ENCODE measurements at regions not wholly inside any gene's neighbourhood (a gene's known extent, or its start where the extent isn't known, plus 50 kb on each side); places are given as distances from the start of the nearest gene placed in this dataset.
A peak's percentile ranks its signal among the peaks of the same experiment; 100 is the strongest.

DNA sequence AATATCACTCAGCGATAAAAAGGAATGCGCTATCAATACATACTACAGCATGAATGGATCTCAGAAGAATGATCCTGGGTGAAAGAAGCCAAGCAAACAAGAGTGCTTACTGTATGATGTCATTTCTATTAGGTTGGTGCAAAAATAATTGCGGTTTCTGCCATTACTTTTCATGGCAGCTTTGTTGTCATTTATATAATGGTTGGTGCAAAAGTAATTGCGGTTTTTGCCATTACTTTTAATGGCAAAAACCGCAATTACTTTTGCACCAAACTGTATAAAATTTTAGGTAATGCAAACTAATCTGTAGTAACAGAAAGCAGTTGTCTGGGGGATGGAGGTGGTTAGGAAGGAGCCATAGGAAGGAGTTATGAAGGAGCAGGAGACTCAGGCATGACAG is 318.3 kb upstream of the ZMIZ1 start:
- DNase-seq, result no peak

DNA sequence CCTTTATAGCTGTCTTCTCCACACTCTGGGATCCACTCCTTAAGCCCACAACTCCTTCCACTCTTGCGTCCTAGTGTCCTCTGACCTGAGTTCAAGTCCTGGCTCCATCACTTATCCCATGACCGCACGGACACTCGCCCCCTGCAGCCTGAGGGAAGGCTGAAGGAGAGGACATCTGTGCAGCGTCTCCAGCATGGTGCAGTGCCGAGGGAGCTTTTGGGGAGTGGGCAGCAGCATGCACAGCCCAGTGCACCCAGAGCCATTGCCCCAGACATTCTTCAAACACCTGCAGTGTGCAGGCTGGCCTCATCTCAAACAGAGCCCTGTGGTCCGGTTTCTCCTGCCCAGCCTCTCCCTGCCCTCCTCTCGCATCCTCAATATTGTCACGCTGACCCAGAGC is 317.1 kb upstream of the ZMIZ1 start:
- DNase-seq, result no peak

GRCh38 chr10:78752221-78752620 is 316.5 kb upstream of the ZMIZ1 start:
- DNase-seq, result peak in 2 of 3 donors; percentile 42 to 50

- peak in 1 of 3 donors; percentile 40 for DNase-seq
Measured at GRCh38 chr10:78752708-78753107, 316.1 kb upstream of the ZMIZ1 start.

- peak; percentile 59 to 61 (median 60) for DNase-seq
Measured at GRCh38 chr10:78754269-78755062, 314.3 kb upstream of the ZMIZ1 start.

- no peak for DNase-seq
Measured at GRCh38 chr10:78755063-78755701, 313.6 kb upstream of the ZMIZ1 start.

- no peak for DNase-seq
Measured at GRCh38 chr10:78755877-78756455, 312.8 kb upstream of the ZMIZ1 start.

DNA sequence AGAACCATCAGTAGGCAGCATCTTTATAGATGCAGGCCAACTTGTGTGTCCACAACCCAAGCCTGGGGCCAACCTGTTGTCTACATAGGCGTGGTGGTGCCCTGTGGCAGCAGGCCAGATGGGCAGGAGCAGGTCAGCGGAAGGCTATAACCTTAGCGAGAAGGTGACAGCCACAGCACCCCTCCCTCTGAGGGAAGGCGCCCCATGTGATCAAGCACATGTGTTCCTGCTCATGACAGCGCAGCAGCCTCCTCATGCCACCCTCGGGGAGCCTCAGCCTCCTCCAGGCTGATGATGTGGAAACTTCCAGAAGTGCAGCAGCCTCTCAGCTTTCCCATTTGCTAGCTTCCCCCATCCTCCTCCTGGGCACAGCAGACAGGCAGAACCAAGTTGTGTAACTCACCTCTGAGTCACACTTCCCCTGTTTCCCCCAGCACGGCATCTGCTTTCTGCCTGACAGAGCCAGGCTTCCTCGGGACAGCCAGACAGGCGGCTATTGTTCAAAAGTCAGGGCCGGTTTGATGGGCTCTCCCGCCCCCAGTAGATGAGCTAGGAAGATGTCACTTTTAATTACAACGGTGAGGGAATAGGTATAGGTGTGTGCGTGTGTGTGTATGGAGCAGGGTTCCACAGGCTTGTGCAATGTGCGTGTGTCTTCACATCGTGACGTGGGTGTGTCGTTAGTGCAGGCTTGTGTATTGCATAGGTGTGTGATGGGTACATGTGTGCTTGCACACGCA is 312.0 kb upstream of the ZMIZ1 start:
- DNase-seq, result peak; percentile 95 to 99 (median 98)

DNA sequence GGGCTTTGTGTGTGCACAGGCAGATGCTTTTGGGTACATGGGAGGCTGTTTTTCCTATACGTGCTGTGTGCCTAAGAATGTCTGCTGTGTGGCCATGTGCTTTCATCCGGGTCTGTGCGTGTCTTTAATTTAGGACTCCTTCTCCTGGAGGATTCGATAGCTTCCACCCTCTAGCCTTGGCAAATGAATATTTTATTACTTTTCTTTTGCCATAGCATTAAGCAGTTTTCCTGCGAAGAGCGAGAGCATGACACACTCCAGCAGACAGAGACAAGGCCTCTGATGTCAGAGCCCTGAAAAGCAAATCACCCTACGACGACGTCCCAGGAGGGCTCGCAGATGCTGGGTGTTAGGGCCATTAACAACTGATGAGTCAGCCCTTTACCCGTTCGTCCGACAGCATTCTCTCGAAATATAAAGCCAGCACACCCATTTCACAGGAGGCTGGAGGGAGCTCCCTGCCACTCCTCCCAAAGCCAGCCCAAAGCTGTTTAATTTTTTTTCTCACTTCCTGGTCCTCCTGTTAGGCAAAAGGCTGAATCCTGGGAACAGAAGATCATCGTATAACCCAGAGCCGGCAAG is 311.3 kb upstream of the ZMIZ1 start:
- DNase-seq, result peak; percentile 55 to 65 (median 62)

GRCh38 chr10:78758176-78758575 is 310.6 kb upstream of the ZMIZ1 start:
- DNase-seq, result no peak

- DNase-seq, result no peak
Measured at GRCh38 chr10:78759456-78760120, 309.2 kb upstream of the ZMIZ1 start.

- no peak for DNase-seq
Measured at GRCh38 chr10:78760463-78761310, 308.1 kb upstream of the ZMIZ1 start.

DNA sequence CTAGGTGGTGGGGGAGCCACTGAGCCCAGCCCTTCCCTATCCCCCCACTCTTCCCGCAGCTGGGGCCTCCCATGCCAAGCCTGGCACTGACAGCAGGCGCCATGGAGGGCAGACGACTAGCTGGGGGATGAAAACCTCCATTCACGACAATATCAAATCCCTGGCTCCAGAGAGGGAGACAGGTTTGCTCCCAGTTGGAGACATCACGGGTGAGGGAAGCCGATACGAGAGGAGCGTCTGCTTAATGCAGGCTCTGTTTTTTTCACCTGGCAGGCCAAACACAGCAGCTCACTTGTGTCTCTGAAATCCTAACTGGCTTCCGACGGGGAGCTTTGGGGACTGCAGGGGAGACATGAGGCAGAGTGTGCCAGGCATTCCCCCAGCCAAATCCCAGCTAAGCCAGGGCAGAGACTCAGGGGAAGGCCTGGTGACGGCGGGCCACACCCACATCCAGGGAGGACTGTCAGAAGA is 307.4 kb upstream of the ZMIZ1 start:
- DNase-seq, result no peak

GRCh38 chr10:78762086-78762630 is 306.6 kb upstream of the ZMIZ1 start:
- peak; percentile 25 to 46 (median 39) for DNase-seq

- DNase-seq, result no peak
Measured at GRCh38 chr10:78763234-78763633, 305.5 kb upstream of the ZMIZ1 start.

DNA sequence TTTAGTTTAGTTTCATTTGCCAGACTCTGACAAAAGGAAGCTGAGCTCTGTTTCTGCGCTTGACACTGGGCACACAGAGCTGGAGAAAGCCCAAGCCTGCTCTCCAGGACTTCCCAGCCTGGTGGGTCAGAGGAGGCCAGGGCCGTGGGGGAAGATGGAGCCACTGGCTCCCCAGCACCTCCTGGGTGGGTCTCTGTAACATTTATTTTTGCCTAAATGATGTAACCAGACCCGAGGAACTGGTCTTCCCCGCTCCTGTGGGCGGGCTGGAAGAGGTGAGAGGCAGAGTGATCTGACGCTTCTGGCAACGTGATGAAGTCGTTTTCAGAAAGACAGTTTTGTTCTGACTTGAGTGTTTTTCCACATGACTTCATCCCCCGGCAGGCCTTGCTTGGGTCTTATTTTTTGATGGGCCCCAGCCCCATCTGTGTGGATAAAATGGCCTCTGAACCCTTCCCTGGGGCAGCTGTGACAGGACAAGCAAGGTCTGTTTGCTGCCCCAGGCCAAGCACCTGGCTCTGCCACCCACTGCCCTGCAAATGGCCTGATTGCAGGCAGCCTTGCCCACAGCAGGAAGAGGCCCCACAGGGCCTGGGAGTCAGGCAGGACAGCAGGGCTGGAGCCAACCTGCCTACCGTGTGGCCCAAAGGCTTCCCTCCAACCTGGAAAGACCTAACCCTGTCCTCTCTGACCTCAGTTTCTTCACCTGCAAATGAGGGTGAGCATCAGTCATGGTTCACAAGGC is 304.9 kb upstream of the ZMIZ1 start:
- peak; percentile 57 to 79 (median 73) for DNase-seq

DNA sequence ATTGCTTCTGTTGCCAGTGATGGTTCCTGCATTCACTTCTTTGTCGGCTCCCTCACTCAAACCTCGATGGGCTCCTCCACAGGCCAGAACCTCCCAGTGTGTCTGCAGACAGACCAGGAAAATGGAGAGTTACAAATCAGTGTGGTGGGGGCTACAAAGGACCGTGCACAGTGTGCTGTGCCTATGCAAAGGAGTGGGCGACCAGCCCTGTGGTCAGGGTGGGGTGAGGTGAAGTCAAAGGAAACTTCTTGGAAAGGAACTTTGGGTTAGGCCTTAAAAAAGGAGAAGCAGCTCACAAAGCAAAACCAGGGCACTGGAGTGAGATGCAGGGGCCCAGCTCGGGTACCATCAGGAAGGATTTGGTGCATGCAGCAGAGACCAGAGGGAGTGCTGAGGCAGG is 304.3 kb upstream of the ZMIZ1 start:
- DNase-seq, result peak; percentile 37 to 49 (median 46)

- no peak for DNase-seq
Measured at GRCh38 chr10:78764846-78765430, 303.8 kb upstream of the ZMIZ1 start.

DNA sequence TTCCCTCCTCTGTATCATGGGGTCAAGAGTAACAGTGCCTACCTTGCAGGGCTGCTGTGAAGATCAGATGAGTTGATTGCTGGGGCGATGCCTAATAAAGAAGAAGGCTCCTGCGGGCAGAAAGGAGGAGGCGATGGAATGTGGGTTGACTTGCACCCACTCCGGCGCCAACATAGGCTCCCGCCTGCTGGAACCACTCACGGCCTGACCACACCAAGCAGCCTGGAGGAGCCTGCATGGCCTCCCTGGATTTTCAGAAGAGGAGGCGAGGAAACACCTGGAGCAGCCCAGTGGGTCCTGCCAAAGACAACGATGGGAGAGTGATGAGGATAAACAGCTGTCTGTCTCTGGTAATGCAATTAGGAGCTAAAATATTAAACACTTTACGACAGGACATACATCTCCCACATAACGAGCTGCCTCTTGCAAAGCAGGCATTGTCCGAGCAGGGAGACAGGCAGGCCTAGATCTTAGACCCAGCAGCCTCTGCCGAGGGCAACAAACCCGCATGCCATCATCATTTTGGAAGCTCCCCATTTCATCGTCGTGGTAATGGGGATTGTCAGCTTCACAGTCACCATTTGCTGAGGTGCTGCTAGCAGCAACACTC is 302.9 kb upstream of the ZMIZ1 start:
- DNase-seq, result no peak

All from suppressor macrophage treated with lipopolysaccharide for 1 hour (primary cell).